Coronary artery (tissue), 2 donors: ENCODE measurements at regions not wholly inside any gene's neighbourhood (a gene's known extent, or its start where the extent isn't known, plus 50 kb on each side); places are given as distances from the start of the nearest gene placed in this dataset.

Experiments used
- DNase-seq: peaks from one replicate; pipeline ENCODE4 v3.0.0-alpha.2; 2017; ENCODE audit warnings: low spot score
- H3K27ac ChIP-seq, 2 donors: fragments of 200-600 bp; sonication (generic); one replicate each; pipeline ENCODE4 v1.5.1; 2016 to 2019
- H3K4me3 ChIP-seq: fragments of 200-600 bp; sonication (generic); 2 replicates; pipeline ENCODE4 v1.5.1; 2016; ENCODE audit warnings: mild to moderate bottlenecking, moderate library complexity
- CTCF ChIP-seq: fragments of 200-600 bp; sonication (generic); IDR thresholded peaks from one replicate; pipeline ENCODE4 v1.5.1; 2019; ENCODE audit warnings: antibody characterized with exemption

GRCh38 chr18:24545651-24546050 is 85.2 kb downstream of the HRH4 start:
- DNase-seq = no peak
- no peak overlapping the region for H3K4me3 ChIP-seq
- no peak for TF ChIP-seq CTCF

GRCh38 chr18:24546307-24546706 is 85.9 kb downstream of the HRH4 start:
- Histone ChIP-seq H3K27ac (no peak overlapping the region), H3K4me3 (no peak overlapping the region)
- TF ChIP-seq CTCF = no peak
- DNase-seq = no peak

More at GRCh38 chr18:24545651-24546050, 85.2 kb downstream of the HRH4 start:
- H3K27ac ChIP-seq = no peak overlapping the region

- no peak for TF ChIP-seq CTCF
- no peak overlapping the region for H3K4me3 ChIP-seq
- no peak overlapping the region for H3K27ac ChIP-seq
- DNase-seq = no peak
Observed at GRCh38 chr18:24548583-24548982, 88.1 kb downstream of the HRH4 start.

- TF ChIP-seq CTCF = no peak
- no peak overlapping the region for H3K27ac ChIP-seq
- H3K4me3 ChIP-seq = no peak overlapping the region
- no peak for DNase-seq
Observed at GRCh38 chr18:24552218-24552617, 91.8 kb downstream of the HRH4 start.

GRCh38 chr18:24553571-24554285 is 93.3 kb downstream of the HRH4 start:
- Histone ChIP-seq H3K27ac (no peak overlapping the region), H3K4me3 (no peak overlapping the region)
- no peak for TF ChIP-seq CTCF
- no peak for DNase-seq

- Histone ChIP-seq H3K4me3 (no peak overlapping the region), H3K27ac (no peak overlapping the region)
- no peak for TF ChIP-seq CTCF
- DNase-seq = no peak
Observed at GRCh38 chr18:24558403-24558802, 98.0 kb downstream of the HRH4 start.

GRCh38 chr18:24559526-24559925 is 99.1 kb downstream of the HRH4 start:
- TF ChIP-seq CTCF = no peak
- Histone ChIP-seq H3K4me3 (no peak overlapping the region), H3K27ac (no peak overlapping the region)
- DNase-seq = no peak
